Fibroblast of villous mesenchyme (primary cell): ENCODE measurements at regions not wholly inside any gene's neighbourhood (a gene's known extent, or its start where the extent isn't known, plus 50 kb on each side); places are given as distances from the start of the nearest gene placed in this dataset.

Experiments
- DNase-seq: peaks from one replicate; pipeline ENCODE4 v3.0.0-alpha.2; 2010; ENCODE audit warnings: low read depth
- H3K4me3 ChIP-seq: 2 replicates; pipeline ENCODE4 v1.5.1; 2011; ENCODE audit warnings: low read depth, mild to moderate bottlenecking, low read length
- TF ChIP-seq, protein P1 (sequence below): IDR thresholded peaks from 2 replicates; pipeline ENCODE4 v1.5.1; 2012; ENCODE audit warnings: low read depth, mild to moderate bottlenecking, low read length; ENCODE audit not compliant: insufficient read depth

- no peak for DNase-seq
- TF ChIP-seq, protein P1, sequence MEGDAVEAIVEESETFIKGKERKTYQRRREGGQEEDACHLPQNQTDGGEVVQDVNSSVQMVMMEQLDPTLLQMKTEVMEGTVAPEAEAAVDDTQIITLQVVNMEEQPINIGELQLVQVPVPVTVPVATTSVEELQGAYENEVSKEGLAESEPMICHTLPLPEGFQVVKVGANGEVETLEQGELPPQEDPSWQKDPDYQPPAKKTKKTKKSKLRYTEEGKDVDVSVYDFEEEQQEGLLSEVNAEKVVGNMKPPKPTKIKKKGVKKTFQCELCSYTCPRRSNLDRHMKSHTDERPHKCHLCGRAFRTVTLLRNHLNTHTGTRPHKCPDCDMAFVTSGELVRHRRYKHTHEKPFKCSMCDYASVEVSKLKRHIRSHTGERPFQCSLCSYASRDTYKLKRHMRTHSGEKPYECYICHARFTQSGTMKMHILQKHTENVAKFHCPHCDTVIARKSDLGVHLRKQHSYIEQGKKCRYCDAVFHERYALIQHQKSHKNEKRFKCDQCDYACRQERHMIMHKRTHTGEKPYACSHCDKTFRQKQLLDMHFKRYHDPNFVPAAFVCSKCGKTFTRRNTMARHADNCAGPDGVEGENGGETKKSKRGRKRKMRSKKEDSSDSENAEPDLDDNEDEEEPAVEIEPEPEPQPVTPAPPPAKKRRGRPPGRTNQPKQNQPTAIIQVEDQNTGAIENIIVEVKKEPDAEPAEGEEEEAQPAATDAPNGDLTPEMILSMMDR, result no peak
- no peak overlapping the region for H3K4me3 ChIP-seq
Observed at GRCh38 chr20:56765172-56766073, 136.3 kb downstream of the TFAP2C start.

DNA sequence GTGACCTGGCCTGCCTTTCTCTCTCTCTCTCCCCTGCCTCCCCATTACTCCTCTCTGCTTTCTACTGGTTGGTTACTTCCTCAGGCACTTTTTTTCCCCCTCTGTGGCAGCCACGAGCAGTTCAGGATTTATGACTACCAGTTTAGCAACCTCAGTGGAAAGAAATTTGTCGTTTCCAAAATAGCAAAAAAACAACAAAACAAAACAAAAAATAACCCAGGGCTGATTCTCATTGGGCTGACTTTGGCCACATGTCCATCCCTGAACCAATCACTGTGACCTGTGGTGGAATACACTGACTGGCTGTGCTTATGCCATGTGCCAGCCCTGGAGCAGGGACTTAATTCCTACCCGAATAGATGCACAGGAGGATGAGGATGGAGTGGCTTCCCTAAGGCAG is 137.4 kb downstream of the TFAP2C start:
- no peak overlapping the region for H3K4me3 ChIP-seq
- TF ChIP-seq, protein P1, result no peak
- peak; percentile 73 for DNase-seq

- TF ChIP-seq, protein P1, result no peak
- no peak for DNase-seq
- no peak overlapping the region for H3K4me3 ChIP-seq
Observed at GRCh38 chr20:56769921-56770600, 141.0 kb downstream of the TFAP2C start.

- DNase-seq, result no peak
- TF ChIP-seq, protein P1, result no peak
- H3K4me3 ChIP-seq, result no peak overlapping the region
Observed at GRCh38 chr20:56773749-56774148, 144.6 kb downstream of the TFAP2C start.

GRCh38 chr20:56774873-56775272 is 145.8 kb downstream of the TFAP2C start:
- H3K4me3 ChIP-seq, result no peak overlapping the region
- DNase-seq, result no peak
- TF ChIP-seq, protein P1, result no peak

- no peak for DNase-seq
- no peak overlapping the region for H3K4me3 ChIP-seq
- TF ChIP-seq, protein P1, result no peak
Observed at GRCh38 chr20:56776345-56776744, 147.2 kb downstream of the TFAP2C start.
